A673 (cell line): ENCODE measurements at regions not wholly inside any gene's neighbourhood (a gene's known extent, or its start where the extent isn't known, plus 50 kb on each side); places are given as distances from the start of the nearest gene placed in this dataset.

Source experiments
- EZH2 ChIP-seq: fragments of 200-600 bp; sonication (generic); IDR thresholded peaks from 2 replicates; pipeline ENCODE4 v1.6.1; 2017; ENCODE audit warnings: borderline replicate concordance, low read depth, mild to moderate bottlenecking, mixed read lengths, antibody characterized with exemption, low read length; ENCODE audit not compliant: poor library complexity, severe bottlenecking
- TF ChIP-seq, protein P1 (sequence below): fragments of 300-800, 200-600 bp; sonication (generic); conservative IDR thresholded peaks from 2 replicates; pipeline ENCODE4 v1.5.1; 2017; ENCODE audit warnings: low read depth, mild to moderate bottlenecking, antibody characterized with exemption, low read length, moderate library complexity, mixed read lengths

- TF ChIP-seq, protein P1, sequence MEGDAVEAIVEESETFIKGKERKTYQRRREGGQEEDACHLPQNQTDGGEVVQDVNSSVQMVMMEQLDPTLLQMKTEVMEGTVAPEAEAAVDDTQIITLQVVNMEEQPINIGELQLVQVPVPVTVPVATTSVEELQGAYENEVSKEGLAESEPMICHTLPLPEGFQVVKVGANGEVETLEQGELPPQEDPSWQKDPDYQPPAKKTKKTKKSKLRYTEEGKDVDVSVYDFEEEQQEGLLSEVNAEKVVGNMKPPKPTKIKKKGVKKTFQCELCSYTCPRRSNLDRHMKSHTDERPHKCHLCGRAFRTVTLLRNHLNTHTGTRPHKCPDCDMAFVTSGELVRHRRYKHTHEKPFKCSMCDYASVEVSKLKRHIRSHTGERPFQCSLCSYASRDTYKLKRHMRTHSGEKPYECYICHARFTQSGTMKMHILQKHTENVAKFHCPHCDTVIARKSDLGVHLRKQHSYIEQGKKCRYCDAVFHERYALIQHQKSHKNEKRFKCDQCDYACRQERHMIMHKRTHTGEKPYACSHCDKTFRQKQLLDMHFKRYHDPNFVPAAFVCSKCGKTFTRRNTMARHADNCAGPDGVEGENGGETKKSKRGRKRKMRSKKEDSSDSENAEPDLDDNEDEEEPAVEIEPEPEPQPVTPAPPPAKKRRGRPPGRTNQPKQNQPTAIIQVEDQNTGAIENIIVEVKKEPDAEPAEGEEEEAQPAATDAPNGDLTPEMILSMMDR, result no peak
- TF ChIP-seq EZH2, result no peak
Measured at GRCh38 chr1:209256766-209257350, 326.7 kb upstream of the CAMK1G start.
